T-cell (primary cell): ENCODE measurements at regions not wholly inside any gene's neighbourhood (a gene's known extent, or its start where the extent isn't known, plus 50 kb on each side); places are given as distances from the start of the nearest gene placed in this dataset.

Source experiments
- ATAC-seq, 4 experiments: fragments of 200-7000 bp in 3 of 4; fragments of 150-1000 bp in 1 of 4; cut with Tn5 transposase; replicated peaks in 1 of 4; 1 replicate in 3 of 4; 2 replicates in 1 of 4; pipeline ENCODE4 v1.10.0; 2021; ENCODE audit warnings: moderate library complexity in 3 of 4, mild to moderate bottlenecking in 2 of 4, moderate number of reproducible peaks in 1 of 4
- CTCF ChIA-PET, 2 donors: fragments of 300-600 bp; sonication (Branson Sonifier 250); formaldehyde crosslinking; loops; one replicate each; lab custom pipeline; 2022; ENCODE audit warnings: antibody characterized with exemption in 2 of 2; lab: Charles Lee
- POLR2A ChIA-PET, 2 donors: fragments of 300-600 bp; sonication (Branson Sonifier 250); formaldehyde crosslinking; loops; one replicate each; lab custom pipeline; 2022; ENCODE audit warnings: antibody characterized with exemption in 2 of 2; lab: Charles Lee
- DNase-seq, 35 experiments: peaks; one replicate each; pipeline versions ENCODE4 v3.0.0 to v3.0.0-alpha.2; 2013 to 2023
- H3K27ac ChIP-seq: one replicate; pipeline ENCODE4 v1.5.1; 2013; ENCODE audit warnings: low read length
- H3K27me3 ChIP-seq, 2 experiments: replicated peaks in 1 of 2; 1 replicate in 1 of 2; 2 replicates in 1 of 2; pipeline versions ENCODE4 v1.6.1 to v1.7.0; 2013; ENCODE audit warnings: low read length in 1 of 2, mixed read lengths in 1 of 2; ENCODE audit not compliant: control insufficient read depth in 2 of 2, insufficient read depth in 2 of 2; ENCODE audit errors: extremely low read depth in 1 of 2
- H3K36me3 ChIP-seq, 2 donors: 1 replicate in 1 of 2; 2 replicates in 1 of 2; pipeline versions ENCODE4 v1.6.1 to v1.7.0; 2013; ENCODE audit warnings: low read length in 1 of 2; ENCODE audit not compliant: control insufficient read depth in 2 of 2, insufficient read depth in 1 of 2; ENCODE audit errors: extremely low read depth in 1 of 2
- H3K4me1 ChIP-seq, 2 experiments: 1 replicate in 1 of 2; 2 replicates in 1 of 2; pipeline versions ENCODE4 v1.6.1 to v1.7.0; 2013; ENCODE audit warnings: low read length in 2 of 2, mixed read lengths in 1 of 2; ENCODE audit not compliant: insufficient read depth in 2 of 2, control insufficient read depth in 1 of 2; ENCODE audit errors: extremely low read depth in 1 of 2
- H3K4me3 ChIP-seq, 2 donors: 1 replicate in 1 of 2; 2 replicates in 1 of 2; pipeline versions ENCODE4 v1.5.1 to v1.7.0; 2013; ENCODE audit warnings: mild to moderate bottlenecking in 2 of 2, low read length in 1 of 2, moderate library complexity in 1 of 2; ENCODE audit not compliant: control insufficient read depth in 1 of 2; ENCODE audit errors: extremely low read depth in 1 of 2
- H3K9me3 ChIP-seq: 2 replicates; pipeline ENCODE4 v1.7.0; 2013
- H3K27ac Mint-ChIP-seq, 2 donors: one replicate each; pipeline ENCODE4 v1.8.0; 2020 to 2021; ENCODE audit warnings: mild to moderate bottlenecking in 2 of 2, mixed read lengths in 2 of 2
- H3K27me3 Mint-ChIP-seq, 2 donors: one replicate each; pipeline ENCODE4 v1.8.0; 2021 to 2022; ENCODE audit warnings: mixed read lengths in 2 of 2
- H3K36me3 Mint-ChIP-seq: one replicate; pipeline ENCODE4 v1.8.0; 2021; ENCODE audit warnings: mixed read lengths
- H3K4me1 Mint-ChIP-seq, 3 donors: one replicate each; pipeline ENCODE4 v1.8.0; 2020 to 2022; ENCODE audit warnings: mixed read lengths in 3 of 3, mild to moderate bottlenecking in 1 of 3
- H3K4me3 Mint-ChIP-seq, 3 donors: one replicate each; pipeline ENCODE4 v1.8.0; 2020 to 2022; ENCODE audit warnings: mild to moderate bottlenecking in 3 of 3, mixed read lengths in 3 of 3, moderate library complexity in 3 of 3
- H3K9me3 Mint-ChIP-seq, 3 donors: one replicate each; pipeline ENCODE4 v1.8.0; 2020 to 2022; ENCODE audit warnings: mixed read lengths in 3 of 3
- WGBS: methylation state at CpG from one replicate; pipeline ENCODE4 v1.1.5; 2013; ENCODE audit warnings: missing lambda C conversion rate; ENCODE audit not compliant: insufficient coverage; 5-methylcytosine and 5-hydroxymethylcytosine counted together

DNA sequence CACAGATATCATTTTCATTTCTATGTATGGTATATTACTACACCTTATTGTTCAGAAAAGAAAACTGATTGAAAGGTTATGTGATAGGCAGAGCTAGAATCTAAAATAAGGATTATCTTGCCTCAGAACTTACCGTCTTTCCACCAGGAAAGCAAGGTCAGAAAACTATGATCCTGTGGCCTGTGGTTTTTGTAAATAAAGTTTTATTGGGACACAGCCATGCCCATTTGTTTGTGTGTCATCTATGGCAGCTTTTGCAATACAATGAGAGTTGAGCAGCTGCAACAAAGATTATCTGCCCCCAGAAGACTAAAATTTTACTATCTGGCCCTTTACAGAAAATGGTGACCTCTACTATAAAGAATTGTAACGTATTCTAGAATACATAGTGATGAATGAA lies 314.7 kb upstream of the SLCO3A1 start:
- H3K27me3 Mint-ChIP-seq, result no peaks in the 10 kb centered on the region
- no peak overlapping the region for H3K4me3 ChIP-seq
- DNase-seq (no peak), ATAC-seq (no peak)
- H3K9me3 Mint-ChIP-seq, result no peaks in the 10 kb centered on the region
- no peaks in the 10 kb centered on the region for H3K9me3 ChIP-seq
- POLR2A ChIA-PET, result interaction anchor here in 1 of 2 donors (0.6 kb wide), 1 partner anchor 43 kb away, joined by 3 read pairs; no protein-coding TSS in a partner anchor
- H3K27ac ChIP-seq, result no peak overlapping the region
- WGBS, result 100% methylated on average over 1 of the region's 2 CpGs
- H3K4me3 Mint-ChIP-seq, result no peak overlapping the region
- H3K27me3 ChIP-seq, result no peaks in the 10 kb centered on the region
- H3K4me1 ChIP-seq, result no peaks in the 10 kb centered on the region
- peaks cover 0 to 2% (median 0%) of the 10 kb centered on the region in 3 donors for H3K4me1 Mint-ChIP-seq
- no peaks in the 10 kb centered on the region for H3K36me3 Mint-ChIP-seq
- H3K36me3 ChIP-seq, result no peaks in the 10 kb centered on the region
- H3K27ac Mint-ChIP-seq, result no peak overlapping the region
- CTCF ChIA-PET, result interaction anchor here in 1 of 2 donors (1.0 kb wide), 1 partner anchor 20 kb away, joined by 3 read pairs; no protein-coding TSS in a partner anchor

DNA sequence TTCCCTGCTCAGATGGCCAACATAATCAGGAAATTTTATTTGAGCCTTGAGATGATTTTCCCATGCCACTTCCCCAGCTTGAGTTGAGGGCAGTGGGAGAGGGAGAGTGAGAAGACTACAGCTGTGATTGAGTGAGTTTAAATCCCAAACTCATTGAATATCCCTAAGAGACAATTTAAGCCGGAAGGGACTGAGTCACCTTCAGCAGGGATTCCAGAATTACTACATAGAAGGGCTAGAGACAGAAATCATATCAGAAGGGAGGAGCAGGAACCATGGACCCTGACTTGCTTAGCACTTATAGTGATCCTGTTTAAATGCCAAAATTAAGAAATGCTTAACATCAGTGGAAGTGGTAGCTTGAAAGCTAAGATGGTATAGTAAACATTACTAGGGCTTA lies 312.2 kb upstream of the SLCO3A1 start:
- ChIA-PET POLR2A (no interaction called here), CTCF (no interaction called here)
- H3K36me3 Mint-ChIP-seq, result no peaks in the 10 kb centered on the region
- Histone ChIP-seq H3K4me3 (no peak overlapping the region), H3K27ac (no peak overlapping the region), H3K27me3 (peaks cover 0 to 5% of the 10 kb centered on the region in 2 experiments), H3K4me1 (no peaks in the 10 kb centered on the region), H3K9me3 (no peaks in the 10 kb centered on the region), H3K36me3 (no peaks in the 10 kb centered on the region)
- ATAC-seq, result no peak
- WGBS, result no CpG with 5 or more reads among the region's 1 CpG
- DNase-seq, result no peak
- H3K9me3 Mint-ChIP-seq, result no peaks in the 10 kb centered on the region
- H3K27ac Mint-ChIP-seq, result no peak overlapping the region
- H3K4me1 Mint-ChIP-seq, result no peaks in the 10 kb centered on the region
- no peak overlapping the region for H3K4me3 Mint-ChIP-seq
- H3K27me3 Mint-ChIP-seq, result peaks cover 0 to 3% of the 10 kb centered on the region in 2 donors

DNA sequence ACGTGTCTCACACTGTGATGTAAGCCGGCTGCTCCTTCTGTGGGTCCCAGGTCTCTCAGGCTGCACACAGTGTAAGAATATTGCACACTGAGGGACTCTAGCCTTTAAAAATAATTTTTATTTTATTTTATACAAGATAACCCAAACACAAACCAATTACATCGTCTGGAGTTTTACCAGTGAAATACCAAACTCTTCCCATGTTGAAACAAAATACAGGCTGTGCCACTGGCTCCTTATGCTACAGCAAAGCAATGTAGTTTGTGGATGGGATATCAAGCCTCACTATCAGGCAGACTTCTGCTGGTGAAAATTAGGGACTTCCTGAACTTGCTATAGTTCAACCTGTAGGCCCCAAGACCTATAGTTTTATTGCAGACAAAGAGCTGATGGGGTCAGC lies 311.3 kb upstream of the SLCO3A1 start:
- H3K36me3 Mint-ChIP-seq, result no peaks in the 10 kb centered on the region
- Histone ChIP-seq H3K4me1 (no peaks in the 10 kb centered on the region), H3K27me3 (peaks cover 0 to 5% of the 10 kb centered on the region in 2 experiments), H3K9me3 (no peaks in the 10 kb centered on the region), H3K36me3 (no peaks in the 10 kb centered on the region), H3K4me3 (no peak overlapping the region), H3K27ac (no peak overlapping the region)
- POLR2A ChIA-PET, result no interaction called here
- CTCF ChIA-PET, result no interaction called here
- no peak for DNase-seq
- H3K27ac Mint-ChIP-seq, result no peak overlapping the region
- H3K27me3 Mint-ChIP-seq, result peaks cover 0 to 3% of the 10 kb centered on the region in 2 donors
- no peaks in the 10 kb centered on the region for H3K4me1 Mint-ChIP-seq
- 80% methylated on average over 1 of the region's 3 CpGs for WGBS
- H3K4me3 Mint-ChIP-seq, result no peak overlapping the region
- H3K9me3 Mint-ChIP-seq, result no peaks in the 10 kb centered on the region
- no peak for ATAC-seq

DNA sequence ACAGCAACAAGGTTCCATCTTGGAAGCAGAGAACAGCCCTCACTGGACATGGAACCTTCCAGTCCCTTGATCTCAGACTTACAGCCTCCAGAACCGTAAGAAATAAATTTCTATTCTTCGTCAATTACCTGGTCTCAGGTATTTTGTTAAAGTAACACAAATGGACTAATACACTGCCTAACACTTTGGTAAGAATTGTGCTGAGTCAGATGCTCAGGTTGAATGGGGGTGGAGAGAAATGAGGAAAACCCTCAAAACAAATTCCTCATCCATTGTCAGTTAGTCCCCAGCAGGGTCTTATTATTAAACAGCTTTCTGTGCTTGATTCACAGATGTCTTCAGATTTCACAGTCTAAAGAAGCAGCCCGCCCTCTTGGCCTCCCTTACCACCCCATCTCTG lies 306.2 kb upstream of the SLCO3A1 start:
- Histone ChIP-seq H3K27ac (no peak overlapping the region), H3K4me1 (no peaks in the 10 kb centered on the region), H3K9me3 (no peaks in the 10 kb centered on the region), H3K36me3 (no peaks in the 10 kb centered on the region), H3K27me3 (peaks cover 0 to 5% of the 10 kb centered on the region in 2 experiments), H3K4me3 (no peak overlapping the region)
- H3K4me3 Mint-ChIP-seq, result no peak overlapping the region
- 100% methylated on average over 1 of the region's 3 CpGs for WGBS
- no peaks in the 10 kb centered on the region for H3K4me1 Mint-ChIP-seq
- DNase-seq (no peak), ATAC-seq (no peak)
- H3K36me3 Mint-ChIP-seq, result no peaks in the 10 kb centered on the region
- ChIA-PET POLR2A (no interaction called here), CTCF (no interaction called here)
- H3K27ac Mint-ChIP-seq, result no peak overlapping the region
- peaks cover 0 to 3% of the 10 kb centered on the region in 2 donors for H3K27me3 Mint-ChIP-seq
- no peaks in the 10 kb centered on the region for H3K9me3 Mint-ChIP-seq

DNA sequence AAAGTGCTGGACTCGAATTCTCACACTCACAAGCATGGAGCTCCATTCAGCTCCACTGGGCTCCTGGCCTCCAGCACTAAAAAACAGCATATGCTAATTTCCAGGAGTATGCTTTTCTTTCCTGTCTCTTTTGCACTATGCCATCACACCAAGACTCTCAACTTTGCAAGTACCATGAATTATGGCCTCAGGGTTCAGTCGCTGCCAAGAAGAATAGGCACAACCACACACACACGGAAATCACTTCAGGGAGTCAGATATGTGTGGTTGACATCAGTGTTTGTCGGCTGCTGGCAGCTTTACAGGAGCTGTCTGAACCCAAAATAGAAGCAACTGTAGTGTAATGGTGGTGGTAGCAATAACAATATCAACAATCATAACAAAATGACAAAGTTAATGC lies 305.0 kb upstream of the SLCO3A1 start:
- Mint-ChIP-seq H3K36me3 (no peaks in the 10 kb centered on the region), H3K27ac (no peak overlapping the region), H3K4me1 (no peaks in the 10 kb centered on the region), H3K9me3 (no peaks in the 10 kb centered on the region), H3K27me3 (peaks cover 0 to 3% of the 10 kb centered on the region in 2 donors), H3K4me3 (no peak overlapping the region)
- Histone ChIP-seq H3K27me3 (peaks cover 0 to 5% of the 10 kb centered on the region in 2 experiments), H3K9me3 (no peaks in the 10 kb centered on the region), H3K4me3 (no peak overlapping the region), H3K36me3 (no peaks in the 10 kb centered on the region), H3K27ac (no peak overlapping the region), H3K4me1 (no peaks in the 10 kb centered on the region)
- ChIA-PET POLR2A (no interaction called here), CTCF (no interaction called here)
- DNase-seq, result no peak
- WGBS, result 57% methylated on average over 1 of the region's 4 CpGs
- no peak for ATAC-seq

DNA sequence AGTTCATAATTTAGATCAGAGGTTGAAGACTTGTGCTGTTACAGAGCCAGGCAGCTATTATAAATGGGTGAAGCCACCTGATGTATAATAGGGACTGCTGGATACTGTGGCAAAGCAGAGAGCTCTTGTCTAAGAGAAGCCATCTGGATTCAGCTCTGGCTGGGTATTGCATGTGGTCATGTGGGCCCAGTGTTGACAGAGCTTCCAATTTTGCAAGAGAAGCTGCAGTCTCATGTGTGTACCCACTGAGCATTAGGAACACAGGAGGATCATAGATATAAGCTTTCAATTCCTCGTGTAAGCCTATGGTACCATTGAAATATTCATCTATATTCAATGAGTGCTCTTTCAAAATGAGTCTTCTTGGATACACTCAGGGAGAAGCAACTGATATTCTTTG lies 303.9 kb upstream of the SLCO3A1 start:
- Histone ChIP-seq H3K9me3 (no peaks in the 10 kb centered on the region), H3K27ac (no peak overlapping the region), H3K4me3 (no peak overlapping the region), H3K27me3 (peaks cover 0 to 5% of the 10 kb centered on the region in 2 experiments), H3K4me1 (no peaks in the 10 kb centered on the region), H3K36me3 (no peaks in the 10 kb centered on the region)
- H3K9me3 Mint-ChIP-seq, result no peaks in the 10 kb centered on the region
- H3K27me3 Mint-ChIP-seq, result peaks cover 0 to 3% of the 10 kb centered on the region in 2 donors
- H3K27ac Mint-ChIP-seq, result no peak overlapping the region
- H3K36me3 Mint-ChIP-seq, result no peaks in the 10 kb centered on the region
- no peaks in the 10 kb centered on the region for H3K4me1 Mint-ChIP-seq
- DNase-seq (no peak), ATAC-seq (no peak)
- POLR2A ChIA-PET, result no interaction called here
- H3K4me3 Mint-ChIP-seq, result no peak overlapping the region
- CTCF ChIA-PET, result no interaction called here
- WGBS, result 83% methylated on average over 1 of the region's 1 CpG

DNA sequence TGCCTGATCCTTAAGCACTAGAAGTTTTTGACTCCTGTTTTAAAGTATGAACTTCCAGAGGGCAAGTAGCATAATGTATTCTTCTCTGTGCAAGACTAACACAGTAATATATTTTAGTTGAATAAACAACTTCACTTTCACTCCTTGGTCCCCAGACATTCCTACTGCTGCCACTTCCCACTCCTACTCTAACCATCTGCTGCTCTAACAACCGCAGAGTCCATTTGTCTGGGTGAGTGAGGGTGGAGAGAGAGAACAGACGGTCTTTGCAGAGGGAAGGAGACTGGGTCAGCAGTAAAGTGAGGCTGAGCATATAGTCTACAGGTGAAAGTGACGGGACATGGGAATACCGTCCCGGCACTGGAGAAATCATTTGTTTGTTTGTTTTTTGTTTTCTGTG lies 301.0 kb upstream of the SLCO3A1 start:
- Histone ChIP-seq H3K27ac (no peak overlapping the region), H3K4me1 (no peaks in the 10 kb centered on the region), H3K9me3 (no peaks in the 10 kb centered on the region), H3K4me3 (no peak overlapping the region), H3K27me3 (no peaks in the 10 kb centered on the region), H3K36me3 (no peaks in the 10 kb centered on the region)
- Mint-ChIP-seq H3K4me1 (no peaks in the 10 kb centered on the region), H3K4me3 (no peak overlapping the region), H3K9me3 (no peaks in the 10 kb centered on the region), H3K27ac (no peak overlapping the region), H3K36me3 (no peaks in the 10 kb centered on the region), H3K27me3 (no peaks in the 10 kb centered on the region)
- ChIA-PET CTCF (no interaction called here), POLR2A (no interaction called here)
- ATAC-seq, result no peak
- no peak for DNase-seq
- WGBS, result 92% methylated on average over 4 of the region's 5 CpGs
